ENCODE measurements at regions not wholly inside any gene's neighbourhood (a gene's known extent, or its start where the extent isn't known, plus 50 kb on each side); places are given as distances from the start of the nearest gene placed in this dataset.

DNA sequence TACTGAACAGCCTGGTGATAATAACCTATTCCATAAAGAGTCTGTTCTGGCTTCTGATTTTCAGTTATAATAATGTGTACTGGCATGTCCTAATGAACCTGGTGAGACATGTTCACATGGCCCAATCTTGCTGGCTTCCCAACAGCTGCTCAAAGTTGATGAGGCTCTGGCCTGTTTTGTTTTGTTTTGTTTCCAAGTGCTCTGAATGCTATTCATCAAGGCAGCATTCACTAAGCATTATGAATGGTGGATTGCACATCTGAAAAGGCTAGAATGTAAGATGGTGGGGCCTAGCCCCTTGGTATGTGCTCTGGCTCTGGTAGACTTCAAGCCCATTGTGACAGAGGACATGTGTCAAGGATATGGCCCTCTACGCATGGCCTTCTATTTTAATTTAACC lies 388.5 kb downstream of the PSAT1 start:
- no peak for DNase-seq
- TF ChIP-seq, protein P1, sequence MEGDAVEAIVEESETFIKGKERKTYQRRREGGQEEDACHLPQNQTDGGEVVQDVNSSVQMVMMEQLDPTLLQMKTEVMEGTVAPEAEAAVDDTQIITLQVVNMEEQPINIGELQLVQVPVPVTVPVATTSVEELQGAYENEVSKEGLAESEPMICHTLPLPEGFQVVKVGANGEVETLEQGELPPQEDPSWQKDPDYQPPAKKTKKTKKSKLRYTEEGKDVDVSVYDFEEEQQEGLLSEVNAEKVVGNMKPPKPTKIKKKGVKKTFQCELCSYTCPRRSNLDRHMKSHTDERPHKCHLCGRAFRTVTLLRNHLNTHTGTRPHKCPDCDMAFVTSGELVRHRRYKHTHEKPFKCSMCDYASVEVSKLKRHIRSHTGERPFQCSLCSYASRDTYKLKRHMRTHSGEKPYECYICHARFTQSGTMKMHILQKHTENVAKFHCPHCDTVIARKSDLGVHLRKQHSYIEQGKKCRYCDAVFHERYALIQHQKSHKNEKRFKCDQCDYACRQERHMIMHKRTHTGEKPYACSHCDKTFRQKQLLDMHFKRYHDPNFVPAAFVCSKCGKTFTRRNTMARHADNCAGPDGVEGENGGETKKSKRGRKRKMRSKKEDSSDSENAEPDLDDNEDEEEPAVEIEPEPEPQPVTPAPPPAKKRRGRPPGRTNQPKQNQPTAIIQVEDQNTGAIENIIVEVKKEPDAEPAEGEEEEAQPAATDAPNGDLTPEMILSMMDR (IDR thresholded peaks at IDR 0.05), result no peak
- Histone ChIP-seq H3K4me3 (no peak overlapping the region), H3K9me3 (no peaks in the 10 kb centered on the region), H3K4me1 (no peaks in the 10 kb centered on the region), H3K27ac (no peak overlapping the region), H3K36me3 (no peaks in the 10 kb centered on the region), H3K27me3 (ENCODE audit: low read depth) (no peaks in the 10 kb centered on the region)
- intact Hi-C loops (cut with DNase I), result no loop called here
- no peak for ATAC-seq

DNA sequence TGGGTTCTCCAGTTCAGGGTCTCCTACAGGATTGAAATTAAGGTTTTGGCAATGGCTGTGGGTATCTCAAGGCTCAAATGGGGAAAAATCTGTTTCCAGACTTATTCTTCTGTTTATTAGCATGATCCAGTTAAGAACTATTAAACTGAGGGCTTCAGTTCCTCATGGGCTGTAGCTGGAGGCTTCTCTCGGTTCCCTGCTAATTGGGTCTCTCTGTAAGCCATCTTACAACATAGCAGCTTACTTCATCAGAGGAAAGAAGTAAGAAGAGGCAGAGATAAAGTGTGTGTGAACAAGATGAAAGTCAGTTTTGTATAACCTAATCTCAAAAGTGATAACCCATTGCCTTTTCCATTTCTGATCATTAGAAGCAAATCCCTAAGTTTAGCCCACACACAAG lies 391.9 kb downstream of the PSAT1 start:
- no peaks in the 10 kb centered on the region for H3K36me3 ChIP-seq
- no peak overlapping the region for H3K27ac ChIP-seq
- TF ChIP-seq, protein P1 (IDR thresholded peaks at IDR 0.05), result no peak
- DNase-seq (no peak), ATAC-seq (no peak)
- no peaks in the 10 kb centered on the region for H3K4me1 ChIP-seq
- H3K9me3 ChIP-seq, result no peaks in the 10 kb centered on the region
- no peak overlapping the region for H3K4me3 ChIP-seq
- intact Hi-C loops (cut with DNase I), result no loop called here
- H3K27me3 ChIP-seq (ENCODE audit: low read depth), result no peaks in the 10 kb centered on the region

DNA sequence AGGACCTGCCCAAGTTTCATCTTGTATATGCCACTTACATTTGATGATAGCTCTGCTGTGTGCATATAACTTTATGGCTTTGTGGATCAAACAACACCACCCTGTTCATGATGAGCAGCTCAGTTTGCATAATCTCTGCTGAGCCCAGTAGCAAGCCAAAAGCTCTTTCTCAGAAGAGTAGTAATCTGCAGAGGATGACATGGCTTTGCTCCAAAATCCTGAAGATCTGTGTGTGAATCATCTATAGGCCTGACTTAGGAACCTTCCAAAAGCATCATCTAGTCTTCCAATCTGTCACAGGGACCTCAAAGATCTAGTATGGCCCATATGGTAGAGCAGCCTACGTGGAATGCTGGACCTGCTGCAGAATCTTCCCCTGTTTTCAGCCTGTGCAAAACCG lies 394.6 kb downstream of the PSAT1 start:
- no peaks in the 10 kb centered on the region for H3K4me1 ChIP-seq
- TF ChIP-seq, protein P1 (IDR thresholded peaks at IDR 0.05), result no peak
- no peak for ATAC-seq
- H3K27me3 ChIP-seq (ENCODE audit: low read depth), result no peaks in the 10 kb centered on the region
- no peak overlapping the region for H3K27ac ChIP-seq
- H3K9me3 ChIP-seq, result no peaks in the 10 kb centered on the region
- intact Hi-C loops (cut with DNase I), result no loop called here
- no peaks in the 10 kb centered on the region for H3K36me3 ChIP-seq
- no peak for DNase-seq
- H3K4me3 ChIP-seq, result no peak overlapping the region

DNA sequence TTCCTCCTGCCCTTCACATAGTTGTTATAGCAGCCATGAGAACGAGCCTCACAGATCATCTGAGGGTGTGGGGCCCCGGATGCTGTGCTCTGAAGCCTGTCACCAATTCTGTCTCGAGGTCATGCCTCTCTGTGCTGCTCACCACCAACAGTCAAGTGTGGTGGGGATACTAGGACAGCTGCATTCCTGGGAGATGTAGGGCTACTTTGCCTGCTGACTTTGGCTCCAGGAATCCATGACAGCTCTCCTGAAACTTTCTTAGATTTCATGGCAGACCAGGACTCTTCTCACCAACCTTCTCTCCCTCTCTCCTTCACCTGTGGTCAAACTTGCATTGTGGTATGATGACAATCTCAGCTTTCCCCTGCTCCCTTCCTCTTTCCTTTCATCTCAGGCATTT lies 395.9 kb downstream of the PSAT1 start:
- no peak for DNase-seq
- TF ChIP-seq, protein P1 (IDR thresholded peaks at IDR 0.05), result no peak
- Histone ChIP-seq H3K27me3 (ENCODE audit: low read depth) (no peaks in the 10 kb centered on the region), H3K27ac (no peak overlapping the region), H3K9me3 (no peaks in the 10 kb centered on the region), H3K4me1 (no peaks in the 10 kb centered on the region), H3K4me3 (no peak overlapping the region), H3K36me3 (no peaks in the 10 kb centered on the region)
- no peak for ATAC-seq
- intact Hi-C loops (cut with DNase I), result no loop called here

DNA sequence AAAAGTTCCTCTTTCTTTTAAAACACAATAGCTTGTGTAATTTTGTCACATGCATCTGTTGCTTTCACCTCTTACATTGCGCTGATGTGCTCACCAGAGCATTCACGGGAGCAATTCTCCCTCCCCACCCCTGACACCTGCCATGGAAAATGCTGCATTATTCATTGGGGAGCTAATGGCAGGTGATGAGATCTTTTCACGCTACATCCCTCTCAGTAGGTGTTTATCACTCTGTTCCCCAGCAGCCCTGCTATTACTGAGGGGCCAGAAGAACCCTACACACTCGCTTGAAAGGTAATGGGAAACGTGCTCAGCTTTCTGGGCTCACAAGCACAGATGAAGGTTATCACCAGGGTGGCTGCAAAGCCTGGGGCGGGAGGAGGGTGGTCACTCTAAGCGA lies 398.0 kb downstream of the PSAT1 start:
- ATAC-seq (no peak), DNase-seq (no peak)
- no peaks in the 10 kb centered on the region for H3K27me3 ChIP-seq (ENCODE audit: low read depth)
- no peaks in the 10 kb centered on the region for H3K4me1 ChIP-seq
- H3K36me3 ChIP-seq, result no peaks in the 10 kb centered on the region
- no peaks in the 10 kb centered on the region for H3K9me3 ChIP-seq
- intact Hi-C loops (cut with DNase I), result no loop called here
- H3K4me3 ChIP-seq, result no peak overlapping the region
- TF ChIP-seq, protein P1 (IDR thresholded peaks at IDR 0.05), result no peak
- H3K27ac ChIP-seq, result no peak overlapping the region

DNA sequence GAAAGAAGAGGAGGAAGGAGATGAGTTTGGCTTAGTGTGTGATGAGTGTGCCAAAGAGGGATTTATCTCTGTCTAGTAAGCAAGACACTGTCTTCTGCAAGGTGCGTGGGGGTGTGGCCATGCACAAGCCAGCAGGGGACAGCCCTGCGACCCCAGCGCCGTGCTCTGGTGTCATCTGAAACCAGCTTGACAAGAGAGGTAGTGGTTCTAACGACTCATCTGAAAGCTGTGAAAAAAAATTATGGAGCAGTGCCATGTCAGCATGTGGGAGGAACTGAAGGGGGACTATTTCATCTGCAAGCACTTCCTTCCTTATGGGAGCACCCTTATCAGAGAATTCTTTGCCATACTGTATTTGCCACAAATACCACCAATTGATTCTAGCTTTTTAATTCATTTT lies 398.6 kb downstream of the PSAT1 start:
- DNase-seq (peak; percentile 41), ATAC-seq (no peak)
- Histone ChIP-seq H3K4me3 (no peak overlapping the region), H3K27me3 (ENCODE audit: low read depth) (no peaks in the 10 kb centered on the region), H3K4me1 (no peaks in the 10 kb centered on the region), H3K36me3 (no peaks in the 10 kb centered on the region), H3K27ac (no peak overlapping the region), H3K9me3 (no peaks in the 10 kb centered on the region)
- TF ChIP-seq, protein P1 (IDR thresholded peaks at IDR 0.05), result no peak
- intact Hi-C loops (cut with DNase I), result no loop called here

All from lower lobe of right lung (tissue), 2 donors.